Activated naive CD8-positive, alpha-beta T cell treated with anti-CD3 and anti-CD28 coated beads for 36 hours (primary cell): ENCODE measurements at regions not wholly inside any gene's neighbourhood (a gene's known extent, or its start where the extent isn't known, plus 50 kb on each side); places are given as distances from the start of the nearest gene placed in this dataset.

Experiments
- DNase-seq: peaks from one replicate; pipeline ENCODE4 v3.0.0; 2021
- H3K27ac Mint-ChIP-seq: one replicate; pipeline ENCODE4 v1.8.0; 2022; ENCODE audit warnings: mild to moderate bottlenecking, moderate library complexity, mixed read lengths
- H3K27me3 Mint-ChIP-seq: one replicate; pipeline ENCODE4 v1.8.0; 2022; ENCODE audit warnings: mild to moderate bottlenecking, mixed read lengths
- H3K36me3 Mint-ChIP-seq: one replicate; pipeline ENCODE4 v1.8.0; 2021; ENCODE audit warnings: mild to moderate bottlenecking, mixed read lengths
- H3K4me1 Mint-ChIP-seq: one replicate; pipeline ENCODE4 v1.8.0; 2021; ENCODE audit warnings: mixed read lengths
- H3K4me3 Mint-ChIP-seq: one replicate; pipeline ENCODE4 v1.8.0; 2022; ENCODE audit warnings: mild to moderate bottlenecking, moderate library complexity, mixed read lengths
- H3K9me3 Mint-ChIP-seq: one replicate; pipeline ENCODE4 v1.8.0; 2022; ENCODE audit warnings: mixed read lengths

- Mint-ChIP-seq H3K27ac (no peak overlapping the region), H3K27me3 (no peaks in the 10 kb centered on the region), H3K36me3 (peaks cover 12% of the 10 kb centered on the region), H3K4me3 (no peak overlapping the region), H3K4me1 (peaks cover 15% of the 10 kb centered on the region), H3K9me3 (peaks cover 13% of the 10 kb centered on the region)
- no peak for DNase-seq
Observed at GRCh38 chr2:7665880-7666279, 748.7 kb downstream of the RNF144A start.

- Mint-ChIP-seq H3K36me3 (peaks cover 18% of the 10 kb centered on the region), H3K4me3 (no peak overlapping the region), H3K4me1 (peaks cover 24% of the 10 kb centered on the region), H3K27me3 (no peaks in the 10 kb centered on the region), H3K9me3 (peaks cover 10% of the 10 kb centered on the region), H3K27ac (no peak overlapping the region)
- DNase-seq = no peak
Observed at GRCh38 chr2:7666596-7667259, 749.5 kb downstream of the RNF144A start.

GRCh38 chr2:7667260-7667757, 750.1 kb downstream of the RNF144A start:
- Mint-ChIP-seq H3K36me3 (peaks cover 19% of the 10 kb centered on the region), H3K4me3 (no peak overlapping the region), H3K27me3 (no peaks in the 10 kb centered on the region), H3K9me3 (peaks cover 13% of the 10 kb centered on the region), H3K4me1 (peaks cover 29% of the 10 kb centered on the region), H3K27ac (no peak overlapping the region)
- DNase-seq = no peak

GRCh38 chr2:7670905-7671641, 753.9 kb downstream of the RNF144A start:
- Mint-ChIP-seq H3K36me3 (peaks cover 40% of the 10 kb centered on the region), H3K4me1 (peaks cover 49% of the 10 kb centered on the region), H3K27ac (peak overlapping the region; percentile 96), H3K27me3 (no peaks in the 10 kb centered on the region), H3K9me3 (peaks cover 15% of the 10 kb centered on the region), H3K4me3 (peak overlapping the region; percentile 19)
- DNase-seq = no peak

GRCh38 chr2:7672027-7672684, 754.9 kb downstream of the RNF144A start:
- Mint-ChIP-seq H3K27me3 (no peaks in the 10 kb centered on the region), H3K4me1 (peaks cover 53% of the 10 kb centered on the region), H3K4me3 (peak overlapping the region; percentile 49), H3K27ac (peak overlapping the region; percentile 96), H3K36me3 (peaks cover 43% of the 10 kb centered on the region), H3K9me3 (peaks cover 15% of the 10 kb centered on the region)
- DNase-seq = peak; percentile 69

GRCh38 chr2:7672685-7673071, 755.5 kb downstream of the RNF144A start:
- H3K4me3 Mint-ChIP-seq = peak overlapping the region; percentile 49
- peaks cover 49% of the 10 kb centered on the region for H3K4me1 Mint-ChIP-seq
- peak overlapping the region; percentile 96 for H3K27ac Mint-ChIP-seq
- no peak for DNase-seq
- H3K27me3 Mint-ChIP-seq = no peaks in the 10 kb centered on the region
- peaks cover 43% of the 10 kb centered on the region for H3K36me3 Mint-ChIP-seq
- peaks cover 12% of the 10 kb centered on the region for H3K9me3 Mint-ChIP-seq

- no peak for DNase-seq
- H3K4me1 Mint-ChIP-seq = peaks cover 49% of the 10 kb centered on the region
- peak overlapping the region; percentile 49 for H3K4me3 Mint-ChIP-seq
- H3K36me3 Mint-ChIP-seq = peaks cover 43% of the 10 kb centered on the region
- H3K27ac Mint-ChIP-seq = peak overlapping the region; percentile 96
- peaks cover 12% of the 10 kb centered on the region for H3K9me3 Mint-ChIP-seq
- H3K27me3 Mint-ChIP-seq = no peaks in the 10 kb centered on the region
Observed at GRCh38 chr2:7673101-7673500, 755.9 kb downstream of the RNF144A start.

- H3K36me3 Mint-ChIP-seq = peaks cover 43% of the 10 kb centered on the region
- no peak overlapping the region for H3K4me3 Mint-ChIP-seq
- H3K4me1 Mint-ChIP-seq = peaks cover 52% of the 10 kb centered on the region
- peaks cover 13% of the 10 kb centered on the region for H3K9me3 Mint-ChIP-seq
- no peak overlapping the region for H3K27ac Mint-ChIP-seq
- DNase-seq = no peak
- no peaks in the 10 kb centered on the region for H3K27me3 Mint-ChIP-seq
Observed at GRCh38 chr2:7673853-7674252, 756.6 kb downstream of the RNF144A start.

- H3K27ac Mint-ChIP-seq = no peak overlapping the region
- peaks cover 13% of the 10 kb centered on the region for H3K9me3 Mint-ChIP-seq
- peaks cover 43% of the 10 kb centered on the region for H3K36me3 Mint-ChIP-seq
- H3K27me3 Mint-ChIP-seq = no peaks in the 10 kb centered on the region
- DNase-seq = no peak
- no peak overlapping the region for H3K4me3 Mint-ChIP-seq
- H3K4me1 Mint-ChIP-seq = peaks cover 53% of the 10 kb centered on the region
Observed at GRCh38 chr2:7674606-7675005, 757.4 kb downstream of the RNF144A start.

- DNase-seq = no peak
- Mint-ChIP-seq H3K9me3 (peaks cover 12% of the 10 kb centered on the region), H3K36me3 (peaks cover 31% of the 10 kb centered on the region), H3K4me1 (peaks cover 40% of the 10 kb centered on the region), H3K27me3 (no peaks in the 10 kb centered on the region), H3K27ac (no peak overlapping the region), H3K4me3 (no peak overlapping the region)
Observed at GRCh38 chr2:7676714-7677113, 759.5 kb downstream of the RNF144A start.

GRCh38 chr2:7681881-7682461, 764.8 kb downstream of the RNF144A start:
- H3K9me3 Mint-ChIP-seq = peaks cover 3% of the 10 kb centered on the region
- H3K4me3 Mint-ChIP-seq = no peak overlapping the region
- no peaks in the 10 kb centered on the region for H3K27me3 Mint-ChIP-seq
- no peaks in the 10 kb centered on the region for H3K36me3 Mint-ChIP-seq
- H3K27ac Mint-ChIP-seq = no peak overlapping the region
- peaks cover 8% of the 10 kb centered on the region for H3K4me1 Mint-ChIP-seq
- DNase-seq = no peak

- Mint-ChIP-seq H3K9me3 (peaks cover 3% of the 10 kb centered on the region), H3K27me3 (no peaks in the 10 kb centered on the region), H3K4me3 (no peak overlapping the region), H3K36me3 (no peaks in the 10 kb centered on the region), H3K4me1 (peaks cover 8% of the 10 kb centered on the region), H3K27ac (no peak overlapping the region)
- no peak for DNase-seq
Observed at GRCh38 chr2:7683196-7683595, 766.0 kb downstream of the RNF144A start.

- H3K27ac Mint-ChIP-seq = no peak overlapping the region
- H3K4me3 Mint-ChIP-seq = no peak overlapping the region
- H3K27me3 Mint-ChIP-seq = no peaks in the 10 kb centered on the region
- peaks cover 1% of the 10 kb centered on the region for H3K9me3 Mint-ChIP-seq
- H3K4me1 Mint-ChIP-seq = peaks cover 5% of the 10 kb centered on the region
- DNase-seq = no peak
- no peaks in the 10 kb centered on the region for H3K36me3 Mint-ChIP-seq
Observed at GRCh38 chr2:7683708-7684107, 766.5 kb downstream of the RNF144A start.

GRCh38 chr2:7685342-7686015, 768.3 kb downstream of the RNF144A start:
- Mint-ChIP-seq H3K4me1 (peaks cover under 1% of the 10 kb centered on the region), H3K27me3 (no peaks in the 10 kb centered on the region)

GRCh38 chr2:7686016-7686385, 768.8 kb downstream of the RNF144A start:
- no peak overlapping the region for H3K27ac Mint-ChIP-seq
- no peaks in the 10 kb centered on the region for H3K27me3 Mint-ChIP-seq
- H3K36me3 Mint-ChIP-seq = no peaks in the 10 kb centered on the region

More at GRCh38 chr2:7685342-7686015, 768.3 kb downstream of the RNF144A start:
- peaks cover 1% of the 10 kb centered on the region for H3K9me3 Mint-ChIP-seq
- no peak for DNase-seq
- H3K36me3 Mint-ChIP-seq = no peaks in the 10 kb centered on the region
- H3K4me3 Mint-ChIP-seq = no peak overlapping the region
- no peak overlapping the region for H3K27ac Mint-ChIP-seq

More at GRCh38 chr2:7686016-7686385, 768.8 kb downstream of the RNF144A start:
- Mint-ChIP-seq H3K4me3 (no peak overlapping the region), H3K9me3 (peaks cover 1% of the 10 kb centered on the region), H3K4me1 (peaks cover 4% of the 10 kb centered on the region)
- DNase-seq = no peak
